VCaP (cell line): ENCODE measurements at regions not wholly inside any gene's neighbourhood (a gene's known extent, or its start where the extent isn't known, plus 50 kb on each side); places are given as distances from the start of the nearest gene placed in this dataset.

ENCODE experiments used
- H3K27ac ChIP-seq: fragments of 450-650 bp; 2 replicates; pipeline ENCODE4 v1.5.1; 2017
- TF ChIP-seq, protein P1 (sequence below): fragments of 450-650 bp; conservative IDR thresholded peaks from 2 replicates; pipeline ENCODE4 v1.5.1; 2017; ENCODE audit warnings: mild to moderate bottlenecking, moderate library complexity

- TF ChIP-seq, protein P1, sequence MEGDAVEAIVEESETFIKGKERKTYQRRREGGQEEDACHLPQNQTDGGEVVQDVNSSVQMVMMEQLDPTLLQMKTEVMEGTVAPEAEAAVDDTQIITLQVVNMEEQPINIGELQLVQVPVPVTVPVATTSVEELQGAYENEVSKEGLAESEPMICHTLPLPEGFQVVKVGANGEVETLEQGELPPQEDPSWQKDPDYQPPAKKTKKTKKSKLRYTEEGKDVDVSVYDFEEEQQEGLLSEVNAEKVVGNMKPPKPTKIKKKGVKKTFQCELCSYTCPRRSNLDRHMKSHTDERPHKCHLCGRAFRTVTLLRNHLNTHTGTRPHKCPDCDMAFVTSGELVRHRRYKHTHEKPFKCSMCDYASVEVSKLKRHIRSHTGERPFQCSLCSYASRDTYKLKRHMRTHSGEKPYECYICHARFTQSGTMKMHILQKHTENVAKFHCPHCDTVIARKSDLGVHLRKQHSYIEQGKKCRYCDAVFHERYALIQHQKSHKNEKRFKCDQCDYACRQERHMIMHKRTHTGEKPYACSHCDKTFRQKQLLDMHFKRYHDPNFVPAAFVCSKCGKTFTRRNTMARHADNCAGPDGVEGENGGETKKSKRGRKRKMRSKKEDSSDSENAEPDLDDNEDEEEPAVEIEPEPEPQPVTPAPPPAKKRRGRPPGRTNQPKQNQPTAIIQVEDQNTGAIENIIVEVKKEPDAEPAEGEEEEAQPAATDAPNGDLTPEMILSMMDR = no peak
- H3K27ac ChIP-seq = no peak overlapping the region
Measured at GRCh38 chr3:177929310-177929709, 606.9 kb upstream of the KCNMB2 start.

DNA sequence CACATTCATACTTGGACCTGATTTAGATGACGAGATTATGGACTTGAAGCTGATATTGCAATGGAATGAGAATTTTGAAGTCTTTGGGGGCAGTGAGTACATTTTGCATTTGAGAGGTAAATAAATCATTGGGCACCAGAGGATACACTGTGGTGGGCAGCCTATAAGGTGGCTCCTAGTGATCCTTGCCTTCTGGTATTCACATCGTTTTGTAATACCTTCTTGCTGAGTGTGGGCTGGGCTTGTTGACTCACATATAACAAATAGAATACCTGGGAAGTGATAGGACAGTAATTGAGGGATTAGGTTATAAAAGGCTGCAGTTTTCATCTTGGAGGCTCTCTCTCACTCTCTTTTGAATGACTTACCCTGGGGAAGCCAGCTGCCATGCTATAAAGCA is 605.5 kb upstream of the KCNMB2 start:
- TF ChIP-seq, protein P1 = no peak
- no peak overlapping the region for H3K27ac ChIP-seq

- H3K27ac ChIP-seq = no peak overlapping the region
- TF ChIP-seq, protein P1 = no peak
Measured at GRCh38 chr3:177931346-177931745, 604.9 kb upstream of the KCNMB2 start.

- no peak overlapping the region for H3K27ac ChIP-seq
- TF ChIP-seq, protein P1 = no peak
Measured at GRCh38 chr3:177932346-177932745, 603.9 kb upstream of the KCNMB2 start.

- no peak overlapping the region for H3K27ac ChIP-seq
- TF ChIP-seq, protein P1 = no peak
Measured at GRCh38 chr3:177932750-177933660, 603.2 kb upstream of the KCNMB2 start.

DNA sequence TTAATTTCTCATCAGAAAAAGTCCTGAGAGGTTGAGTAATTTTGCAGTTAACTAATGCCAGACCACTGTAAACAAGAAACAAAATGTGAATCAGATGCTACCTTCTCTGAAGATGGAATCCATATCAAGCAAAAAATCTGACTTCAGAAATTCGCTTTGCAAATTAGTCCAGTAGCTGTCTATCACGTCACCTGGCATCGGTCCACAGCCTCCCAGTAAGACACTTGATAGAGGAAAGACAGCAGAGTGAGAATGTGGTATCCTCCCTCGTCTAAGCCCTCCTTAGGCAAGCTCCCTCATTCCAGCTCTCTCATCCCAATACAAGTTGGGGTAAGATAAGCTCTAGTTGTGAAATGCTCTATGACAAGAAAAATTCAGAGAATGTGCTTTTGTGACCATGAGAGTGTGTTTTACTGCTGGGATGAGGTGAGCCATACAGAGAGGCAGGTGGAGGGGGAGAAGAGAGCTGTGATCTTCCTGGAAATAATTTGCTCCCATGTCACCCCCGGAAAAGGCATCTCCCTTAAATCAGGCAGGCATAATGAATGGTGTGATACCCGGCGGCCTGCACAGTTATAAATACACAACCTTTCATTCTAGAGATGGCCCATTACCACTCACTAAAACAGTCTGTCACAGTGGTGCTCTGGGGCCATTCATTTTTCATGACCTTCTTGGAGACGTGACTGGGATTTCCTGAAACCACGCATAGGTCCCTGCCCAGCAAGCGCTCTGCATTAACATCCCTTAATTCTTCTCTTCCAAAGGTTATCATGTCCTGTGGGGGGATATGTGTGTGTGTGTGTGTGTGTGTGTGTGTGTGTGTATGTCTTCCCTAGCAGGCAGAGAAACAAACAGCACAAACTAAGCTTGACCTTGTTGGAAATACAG is 602.0 kb upstream of the KCNMB2 start:
- H3K27ac ChIP-seq = no peak overlapping the region
- TF ChIP-seq, protein P1 = no peak

DNA sequence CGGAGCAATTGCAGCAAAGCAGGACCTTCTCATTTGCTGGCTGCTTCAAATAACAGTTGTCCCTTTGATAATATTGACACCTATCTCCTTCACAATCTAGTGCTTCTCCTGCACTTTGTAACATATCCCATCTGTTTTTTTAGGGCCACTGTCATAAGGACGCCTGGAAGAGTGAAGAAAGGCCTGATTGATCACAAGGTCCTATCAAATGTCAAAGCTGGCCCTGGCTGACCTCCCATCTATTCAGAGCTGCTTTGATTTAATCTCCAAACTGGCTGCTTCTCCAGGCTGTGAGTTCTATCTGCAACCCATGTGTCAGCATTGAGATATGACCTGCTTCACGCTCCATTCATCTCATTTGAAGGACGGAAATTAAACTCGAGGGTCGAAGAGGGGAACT is 601.2 kb upstream of the KCNMB2 start:
- H3K27ac ChIP-seq = no peak overlapping the region

More for the DNA sequence above, 601.2 kb upstream of the KCNMB2 start:
- TF ChIP-seq, protein P1 = no peak
